ENCODE measurements at regions not wholly inside any gene's neighbourhood (a gene's known extent, or its start where the extent isn't known, plus 50 kb on each side); places are given as distances from the start of the nearest gene placed in this dataset.

GRCh38 chr1:227445092-227445674, 118.2 kb upstream of the ZNF678 start:
- TF ChIP-seq, protein P1, sequence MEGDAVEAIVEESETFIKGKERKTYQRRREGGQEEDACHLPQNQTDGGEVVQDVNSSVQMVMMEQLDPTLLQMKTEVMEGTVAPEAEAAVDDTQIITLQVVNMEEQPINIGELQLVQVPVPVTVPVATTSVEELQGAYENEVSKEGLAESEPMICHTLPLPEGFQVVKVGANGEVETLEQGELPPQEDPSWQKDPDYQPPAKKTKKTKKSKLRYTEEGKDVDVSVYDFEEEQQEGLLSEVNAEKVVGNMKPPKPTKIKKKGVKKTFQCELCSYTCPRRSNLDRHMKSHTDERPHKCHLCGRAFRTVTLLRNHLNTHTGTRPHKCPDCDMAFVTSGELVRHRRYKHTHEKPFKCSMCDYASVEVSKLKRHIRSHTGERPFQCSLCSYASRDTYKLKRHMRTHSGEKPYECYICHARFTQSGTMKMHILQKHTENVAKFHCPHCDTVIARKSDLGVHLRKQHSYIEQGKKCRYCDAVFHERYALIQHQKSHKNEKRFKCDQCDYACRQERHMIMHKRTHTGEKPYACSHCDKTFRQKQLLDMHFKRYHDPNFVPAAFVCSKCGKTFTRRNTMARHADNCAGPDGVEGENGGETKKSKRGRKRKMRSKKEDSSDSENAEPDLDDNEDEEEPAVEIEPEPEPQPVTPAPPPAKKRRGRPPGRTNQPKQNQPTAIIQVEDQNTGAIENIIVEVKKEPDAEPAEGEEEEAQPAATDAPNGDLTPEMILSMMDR (conservative IDR thresholded peaks at IDR 0.05; ENCODE audit: low read length), result no peak
- TF ChIP-seq EZH2phosphoT487 (IDR thresholded peaks at IDR 0.05; ENCODE audit: borderline replicate concordance), result no peak

All from Loucy (cell line).